Stimulated activated naive CD4-positive, alpha-beta T cell (primary cell): ENCODE measurements at regions not wholly inside any gene's neighbourhood (a gene's known extent, or its start where the extent isn't known, plus 50 kb on each side); places are given as distances from the start of the nearest gene placed in this dataset.

Experiments used
- DNase-seq, 6 experiments: peaks; one replicate each; lab custom pipeline; 2025; lab: John Stamatoyannopoulos, UW

- DNase-seq = no peak
These were observed 86.9 kb upstream of the TMEM161B start for GRCh38 chr5:88355490-88356050.

GRCh38 chr5:88325868-88326267 lies 57.2 kb upstream of the TMEM161B start:
- DNase-seq = no peak

DNA sequence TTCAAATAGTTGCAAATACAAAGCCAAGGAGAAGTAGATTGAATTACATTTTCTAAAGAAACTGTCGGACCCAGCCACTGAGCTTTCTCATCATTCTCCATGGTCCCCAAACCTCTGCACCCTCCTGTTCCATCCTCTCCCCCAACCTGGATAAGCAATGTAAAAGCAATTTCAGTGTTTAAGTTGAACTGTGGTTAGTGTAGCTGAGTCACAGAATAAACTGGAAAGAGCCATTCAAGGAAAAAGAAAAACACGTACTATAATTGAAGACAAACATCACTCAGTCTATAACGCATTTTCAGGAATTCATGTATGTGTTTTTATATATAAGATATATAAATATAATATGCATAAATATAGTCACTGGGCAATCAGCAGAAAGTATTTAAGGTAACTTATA lies 54.1 kb upstream of the TMEM161B start:
- DNase-seq = no peak
